ENCODE measurements at regions not wholly inside any gene's neighbourhood (a gene's known extent, or its start where the extent isn't known, plus 50 kb on each side); places are given as distances from the start of the nearest gene placed in this dataset.

DNA sequence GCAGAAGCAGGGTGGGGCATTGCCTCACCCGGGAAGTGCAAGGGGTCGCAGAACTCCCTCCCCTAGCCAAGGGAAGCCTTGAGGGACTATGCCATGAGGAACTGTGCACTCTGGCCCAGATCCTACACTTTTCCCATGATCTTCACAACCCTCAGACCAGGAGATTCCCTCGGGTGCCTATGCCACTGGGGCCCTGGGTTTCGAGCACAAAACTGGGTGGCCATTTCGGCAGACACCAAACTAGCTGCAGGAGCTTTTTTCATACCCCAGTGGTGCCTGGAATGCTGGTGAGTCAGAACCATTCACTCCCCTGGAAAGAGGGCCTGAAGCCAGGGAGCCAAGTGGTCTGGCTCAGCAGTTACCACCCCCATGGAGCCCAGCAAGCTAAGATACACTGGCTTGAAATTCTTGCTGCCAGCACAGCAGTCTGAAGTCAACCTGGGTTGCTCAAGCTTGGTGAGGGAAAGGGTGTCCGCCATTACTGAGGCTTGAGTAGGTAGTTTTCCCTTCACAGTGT, 573.7 kb upstream of the ANO3 start:
- no peak overlapping the region for H2AFZ ChIP-seq (ENCODE audit: low read depth, low read length, poor library complexity, severe bottlenecking)
- no peaks in the 10 kb centered on the region for H3K9me2 ChIP-seq (ENCODE audit: insufficient read depth)
- no peaks in the 10 kb centered on the region for H3K27me3 ChIP-seq (ENCODE audit: insufficient read depth, low read length)

More for the DNA sequence above, 573.7 kb upstream of the ANO3 start:
- Histone ChIP-seq H3K4me3 (replicated peaks in 1 of 2; ENCODE audit: low read depth in 1 of 2, low read length in 2 of 2) (no peak overlapping the region), H3K4me2 (ENCODE audit: low read length) (no peak overlapping the region), H3K9ac (ENCODE audit: low read length) (no peak overlapping the region), H4K20me1 (ENCODE audit: insufficient read depth) (no peaks in the 10 kb centered on the region), H3K36me3 (ENCODE audit: control insufficient read depth in 1 of 2, insufficient read depth in 2 of 2, low read length in 2 of 2) (no peaks in the 10 kb centered on the region), H3K79me2 (ENCODE audit: insufficient read depth, low read length) (no peaks in the 10 kb centered on the region), H3K9me3 (ENCODE audit: control insufficient read depth in 1 of 2, insufficient read depth in 1 of 2, low read depth in 1 of 2, low read length in 2 of 2) (peaks cover under 1 to 17% of the 10 kb centered on the region in 2 experiments; a peak in 2 of 4 replicates), H3K4me1 (ENCODE audit: control insufficient read depth in 1 of 2, insufficient read depth in 2 of 2, low read length in 2 of 2) (no peaks in the 10 kb centered on the region), H3K27ac (ENCODE audit: low read depth, low read length) (no peak overlapping the region)
- CTCF ChIA-PET = no interaction called here
- no peak for DNase-seq (ENCODE audit: low read depth, low spot score)
- no peak for ATAC-seq
- POLR2A ChIA-PET = no interaction called here
- no peak for TF ChIP-seq POLR2AphosphoS5 (IDR thresholded peaks at IDR 0.05; ENCODE audit: low read depth, low read length)
- TF ChIP-seq SP1 (IDR thresholded peaks at IDR 0.05; ENCODE audit: low read depth) = no peak
- TF ChIP-seq EZH2phosphoT487 (IDR thresholded peaks at IDR 0.05; ENCODE audit: borderline replicate concordance) = no peak
- no peak for TF ChIP-seq EZH2 (IDR thresholded peaks at IDR 0.05)
- no peak for TF ChIP-seq MAX (IDR thresholded peaks at IDR 0.05)
- no peak for TF ChIP-seq TCF7L2 (IDR thresholded peaks at IDR 0.05; ENCODE audit: borderline replicate concordance, extremely low read depth, insufficient read depth, insufficient read length)
- TF ChIP-seq, protein P1, sequence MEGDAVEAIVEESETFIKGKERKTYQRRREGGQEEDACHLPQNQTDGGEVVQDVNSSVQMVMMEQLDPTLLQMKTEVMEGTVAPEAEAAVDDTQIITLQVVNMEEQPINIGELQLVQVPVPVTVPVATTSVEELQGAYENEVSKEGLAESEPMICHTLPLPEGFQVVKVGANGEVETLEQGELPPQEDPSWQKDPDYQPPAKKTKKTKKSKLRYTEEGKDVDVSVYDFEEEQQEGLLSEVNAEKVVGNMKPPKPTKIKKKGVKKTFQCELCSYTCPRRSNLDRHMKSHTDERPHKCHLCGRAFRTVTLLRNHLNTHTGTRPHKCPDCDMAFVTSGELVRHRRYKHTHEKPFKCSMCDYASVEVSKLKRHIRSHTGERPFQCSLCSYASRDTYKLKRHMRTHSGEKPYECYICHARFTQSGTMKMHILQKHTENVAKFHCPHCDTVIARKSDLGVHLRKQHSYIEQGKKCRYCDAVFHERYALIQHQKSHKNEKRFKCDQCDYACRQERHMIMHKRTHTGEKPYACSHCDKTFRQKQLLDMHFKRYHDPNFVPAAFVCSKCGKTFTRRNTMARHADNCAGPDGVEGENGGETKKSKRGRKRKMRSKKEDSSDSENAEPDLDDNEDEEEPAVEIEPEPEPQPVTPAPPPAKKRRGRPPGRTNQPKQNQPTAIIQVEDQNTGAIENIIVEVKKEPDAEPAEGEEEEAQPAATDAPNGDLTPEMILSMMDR (IDR thresholded peaks at IDR 0.05 in 2 of 3, conservative IDR thresholded peaks at IDR 0.05 in 1 of 3; ENCODE audit: borderline replicate concordance in 1 of 3, insufficient read depth in 1 of 3, low read depth in 2 of 3, low read length in 2 of 3) = no peak
- no peak for TF ChIP-seq FOSL1 (IDR thresholded peaks at IDR 0.05; ENCODE audit: low read depth)
- TF ChIP-seq SIN3A (IDR thresholded peaks at IDR 0.05; ENCODE audit: low read depth) = no peak
- TF ChIP-seq EGR1 (IDR thresholded peaks at IDR 0.05; ENCODE audit: low read depth) = no peak
- TF ChIP-seq CEBPB (IDR thresholded peaks at IDR 0.05; ENCODE audit: low read depth) = no peak
- TF ChIP-seq POLR2A (IDR thresholded peaks at IDR 0.05; ENCODE audit: borderline replicate concordance, extremely low read depth, insufficient read depth, insufficient read length) = no peak
- TF ChIP-seq YY1 (IDR thresholded peaks at IDR 0.05; ENCODE audit: extremely low read depth, insufficient replicate concordance, low read depth, low read length) = no peak
- no peak for TF ChIP-seq ATF3 (IDR thresholded peaks at IDR 0.05)
- TF ChIP-seq, protein P2, sequence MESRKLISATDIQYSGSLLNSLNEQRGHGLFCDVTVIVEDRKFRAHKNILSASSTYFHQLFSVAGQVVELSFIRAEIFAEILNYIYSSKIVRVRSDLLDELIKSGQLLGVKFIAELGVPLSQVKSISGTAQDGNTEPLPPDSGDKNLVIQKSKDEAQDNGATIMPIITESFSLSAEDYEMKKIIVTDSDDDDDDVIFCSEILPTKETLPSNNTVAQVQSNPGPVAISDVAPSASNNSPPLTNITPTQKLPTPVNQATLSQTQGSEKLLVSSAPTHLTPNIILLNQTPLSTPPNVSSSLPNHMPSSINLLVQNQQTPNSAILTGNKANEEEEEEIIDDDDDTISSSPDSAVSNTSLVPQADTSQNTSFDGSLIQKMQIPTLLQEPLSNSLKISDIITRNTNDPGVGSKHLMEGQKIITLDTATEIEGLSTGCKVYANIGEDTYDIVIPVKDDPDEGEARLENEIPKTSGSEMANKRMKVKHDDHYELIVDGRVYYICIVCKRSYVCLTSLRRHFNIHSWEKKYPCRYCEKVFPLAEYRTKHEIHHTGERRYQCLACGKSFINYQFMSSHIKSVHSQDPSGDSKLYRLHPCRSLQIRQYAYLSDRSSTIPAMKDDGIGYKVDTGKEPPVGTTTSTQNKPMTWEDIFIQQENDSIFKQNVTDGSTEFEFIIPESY (IDR thresholded peaks at IDR 0.05; ENCODE audit: extremely low read depth, insufficient replicate concordance, low read length) = no peak
- TF ChIP-seq ELF1 (IDR thresholded peaks at IDR 0.05; ENCODE audit: borderline replicate concordance, low read depth) = no peak
- TF ChIP-seq RAD21 (IDR thresholded peaks at IDR 0.05; ENCODE audit: low read depth) = no peak
- TF ChIP-seq ZFX (IDR thresholded peaks at IDR 0.05) = no peak
- intact Hi-C loops (cut with micrococcal nuclease) = no loop called here
- RAD21 ChIA-PET (ENCODE audit: low non-redundant PET in 1 of 2, low total read pairs in 2 of 2, uncharacterized antibody in 2 of 2, unreplicated experiment in 2 of 2) = no interaction called here
- no TSS peak for BruUV-seq (replicated peaks)

All from HCT116 (cell line).